ENCODE measurements at regions not wholly inside any gene's neighbourhood (a gene's known extent, or its start where the extent isn't known, plus 50 kb on each side); places are given as distances from the start of the nearest gene placed in this dataset.

DNA sequence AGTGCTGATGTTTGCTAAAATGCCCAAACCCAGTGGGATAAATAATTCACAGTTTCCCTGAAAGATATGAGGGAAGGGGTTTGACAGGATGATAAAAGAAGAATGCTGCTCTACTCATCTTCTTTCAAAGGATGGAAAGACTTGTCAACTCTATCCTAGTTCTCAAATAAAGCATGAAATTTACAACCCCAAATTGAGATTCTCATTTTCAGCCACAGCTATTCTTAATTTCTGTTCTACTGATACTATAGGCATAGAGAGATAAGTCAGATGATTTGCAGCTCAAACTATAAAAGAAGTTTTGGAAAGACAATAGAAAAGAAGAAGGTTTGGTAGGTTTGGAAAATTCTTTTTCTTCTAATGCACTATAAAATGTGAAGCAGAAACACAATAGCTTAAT is 542.6 kb downstream of the CSNK1G3 start:
- Histone ChIP-seq H3K9me3 (no peaks in the 10 kb centered on the region), H3K27me3 (replicated peaks in 1 of 7) (no peaks in the 10 kb centered on the region), H3K36me3 (no peaks in the 10 kb centered on the region), H3K4me3 (no peak overlapping the region), H3K4me1 (peaks cover 6 to 30% (median 13%) of the 10 kb centered on the region in 6 donors), H3K27ac (no peak overlapping the region)
- TF ChIP-seq, protein P1, sequence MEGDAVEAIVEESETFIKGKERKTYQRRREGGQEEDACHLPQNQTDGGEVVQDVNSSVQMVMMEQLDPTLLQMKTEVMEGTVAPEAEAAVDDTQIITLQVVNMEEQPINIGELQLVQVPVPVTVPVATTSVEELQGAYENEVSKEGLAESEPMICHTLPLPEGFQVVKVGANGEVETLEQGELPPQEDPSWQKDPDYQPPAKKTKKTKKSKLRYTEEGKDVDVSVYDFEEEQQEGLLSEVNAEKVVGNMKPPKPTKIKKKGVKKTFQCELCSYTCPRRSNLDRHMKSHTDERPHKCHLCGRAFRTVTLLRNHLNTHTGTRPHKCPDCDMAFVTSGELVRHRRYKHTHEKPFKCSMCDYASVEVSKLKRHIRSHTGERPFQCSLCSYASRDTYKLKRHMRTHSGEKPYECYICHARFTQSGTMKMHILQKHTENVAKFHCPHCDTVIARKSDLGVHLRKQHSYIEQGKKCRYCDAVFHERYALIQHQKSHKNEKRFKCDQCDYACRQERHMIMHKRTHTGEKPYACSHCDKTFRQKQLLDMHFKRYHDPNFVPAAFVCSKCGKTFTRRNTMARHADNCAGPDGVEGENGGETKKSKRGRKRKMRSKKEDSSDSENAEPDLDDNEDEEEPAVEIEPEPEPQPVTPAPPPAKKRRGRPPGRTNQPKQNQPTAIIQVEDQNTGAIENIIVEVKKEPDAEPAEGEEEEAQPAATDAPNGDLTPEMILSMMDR (IDR thresholded peaks at IDR 0.05 in 8 of 11, conservative IDR thresholded peaks at IDR 0.05 in 3 of 11) = no peak
- TF ChIP-seq POLR2A (IDR thresholded peaks at IDR 0.05) (no peak), POLR2AphosphoS5 (IDR thresholded peaks at IDR 0.05) (no peak)
- intact Hi-C loops (cut with DNase I; ENCODE audit: low total_unique reads) = no loop called here
- no peak for DNase-seq

DNA sequence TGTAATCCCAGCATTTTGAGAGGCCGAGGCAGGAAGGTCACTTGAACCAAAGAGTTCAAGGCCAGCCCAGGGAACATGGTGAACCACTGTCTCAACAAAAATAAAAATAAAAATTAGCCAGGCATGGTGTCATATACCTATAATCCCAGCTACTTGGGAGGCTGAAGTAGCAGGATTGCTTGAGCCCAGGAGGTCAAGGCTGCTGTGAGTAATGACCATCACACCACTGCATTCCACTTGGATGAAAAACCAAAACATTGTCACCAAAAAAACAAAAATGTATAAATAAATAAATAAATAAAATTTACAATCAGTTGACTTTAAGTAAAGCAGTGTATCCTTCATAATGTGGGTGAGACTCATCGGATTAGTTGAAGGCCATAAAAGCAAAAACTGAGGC is 541.4 kb downstream of the CSNK1G3 start:
- TF ChIP-seq, protein P1 (IDR thresholded peaks at IDR 0.05 in 8 of 11, conservative IDR thresholded peaks at IDR 0.05 in 3 of 11) = no peak
- TF ChIP-seq POLR2AphosphoS5 (IDR thresholded peaks at IDR 0.05) (no peak), POLR2A (IDR thresholded peaks at IDR 0.05) (no peak)
- Histone ChIP-seq H3K9me3 (no peaks in the 10 kb centered on the region), H3K27ac (no peak overlapping the region), H3K4me1 (peaks cover 6 to 28% (median 12%) of the 10 kb centered on the region in 6 donors), H3K27me3 (replicated peaks in 1 of 7) (no peaks in the 10 kb centered on the region), H3K36me3 (no peaks in the 10 kb centered on the region), H3K4me3 (no peak overlapping the region)
- DNase-seq = no peak
- 63 to 93% (median 92%) methylated on average over 2 of the region's 2 CpGs for WGBS, 5 donors
- intact Hi-C loops (cut with DNase I; ENCODE audit: low total_unique reads) = no loop called here

DNA sequence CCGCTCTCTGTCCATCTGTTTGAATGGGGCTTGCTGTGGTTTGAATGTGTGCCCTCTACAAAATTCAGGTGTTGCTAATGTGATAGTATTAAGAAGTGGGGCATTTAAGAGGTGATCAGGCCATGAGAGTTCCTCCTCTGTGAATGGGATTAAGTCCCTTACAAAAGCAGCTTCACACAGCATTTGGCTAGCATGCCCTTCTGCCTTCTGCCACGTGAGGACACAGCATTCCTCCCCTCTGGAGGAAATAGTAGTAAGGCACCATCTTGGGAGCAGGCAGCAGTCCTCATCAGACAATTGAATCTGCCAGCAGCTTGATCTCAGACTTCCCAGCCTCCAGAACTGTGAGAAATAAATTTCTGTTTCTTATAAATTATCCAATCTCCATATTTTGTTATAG is 540.2 kb downstream of the CSNK1G3 start:
- 77 to 85% (median 81%) methylated on average over 2 of the region's 2 CpGs for WGBS, 5 donors
- no peaks in the 10 kb centered on the region for H3K36me3 ChIP-seq
- no peak for DNase-seq
- TF ChIP-seq POLR2AphosphoS5 (IDR thresholded peaks at IDR 0.05) (no peak), POLR2A (IDR thresholded peaks at IDR 0.05) (no peak)
- TF ChIP-seq, protein P1 (IDR thresholded peaks at IDR 0.05 in 8 of 11, conservative IDR thresholded peaks at IDR 0.05 in 3 of 11) = no peak
- H3K27ac ChIP-seq = no peak overlapping the region
- H3K4me1 ChIP-seq = peaks cover 0 to 16% (median 5%) of the 10 kb centered on the region in 6 donors
- no peaks in the 10 kb centered on the region for H3K27me3 ChIP-seq (replicated peaks in 1 of 7)
- intact Hi-C loops (cut with DNase I; ENCODE audit: low total_unique reads) = no loop called here
- no peak overlapping the region for H3K4me3 ChIP-seq
- H3K9me3 ChIP-seq = no peaks in the 10 kb centered on the region

DNA sequence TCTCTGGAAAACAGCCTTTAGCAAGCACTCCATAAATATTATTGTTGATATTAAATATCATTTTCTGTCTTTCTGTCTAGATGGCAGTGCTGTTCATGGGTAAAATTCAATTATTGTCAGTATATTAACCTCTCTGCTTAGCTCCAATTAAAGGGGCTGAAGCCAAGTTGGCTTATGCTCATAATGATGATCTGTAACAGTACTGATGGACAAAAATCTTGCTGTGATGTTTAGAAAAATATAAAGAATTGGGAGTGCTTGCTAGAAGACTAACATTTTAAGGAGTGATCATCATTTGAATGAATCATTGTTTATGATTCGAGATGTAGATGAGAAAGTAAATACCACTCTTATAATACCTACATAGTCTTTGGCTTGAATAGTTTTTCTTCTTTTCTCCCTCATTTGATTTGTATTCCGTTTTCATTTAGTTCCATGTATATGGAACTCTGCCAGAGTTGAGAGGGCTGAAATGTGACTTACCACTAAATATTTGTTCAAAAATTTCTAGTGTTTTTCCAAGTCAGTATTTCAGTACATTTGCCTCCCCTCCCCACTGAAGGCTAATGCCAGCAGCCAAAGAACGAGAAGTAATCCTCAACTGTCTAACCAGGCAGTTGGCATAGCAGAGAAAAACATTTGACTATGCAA is 538.3 kb downstream of the CSNK1G3 start:
- Histone ChIP-seq H3K27me3 (replicated peaks in 1 of 7) (no peaks in the 10 kb centered on the region), H3K9me3 (no peaks in the 10 kb centered on the region), H3K4me1 (no peaks in the 10 kb centered on the region), H3K4me3 (no peak overlapping the region), H3K27ac (no peak overlapping the region), H3K36me3 (no peaks in the 10 kb centered on the region)
- no peak for DNase-seq
- intact Hi-C loops (cut with DNase I; ENCODE audit: low total_unique reads) = no loop called here
- TF ChIP-seq POLR2A (IDR thresholded peaks at IDR 0.05) = no peak
- WGBS, 5 donors = 72 to 83% (median 79%) methylated on average over 3 of the region's 3 CpGs

DNA sequence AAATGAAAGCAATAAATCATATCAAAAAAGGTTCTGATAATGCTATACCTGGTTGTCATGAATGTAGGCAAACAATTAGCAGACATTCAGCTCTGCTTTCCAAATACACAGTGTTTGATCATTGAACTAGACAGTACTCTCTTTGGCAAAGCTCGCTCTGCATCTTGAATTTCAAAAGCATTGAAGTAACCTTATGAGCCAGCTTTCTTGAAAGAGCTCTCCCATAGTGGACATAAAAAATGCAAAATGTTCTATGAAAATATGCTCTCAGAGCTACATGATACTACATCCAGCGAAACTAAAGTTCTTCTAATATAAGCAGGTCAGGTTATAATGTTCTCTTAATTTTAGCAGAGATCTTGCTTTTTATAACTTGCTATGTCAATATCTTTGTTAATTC is 533.4 kb downstream of the CSNK1G3 start:
- Histone ChIP-seq H3K4me3 (no peak overlapping the region), H3K4me1 (no peaks in the 10 kb centered on the region), H3K36me3 (no peaks in the 10 kb centered on the region), H3K27me3 (replicated peaks in 1 of 7) (no peaks in the 10 kb centered on the region), H3K27ac (no peak overlapping the region), H3K9me3 (peaks cover 0 to 20% (median 8%) of the 10 kb centered on the region in 8 donors)
- WGBS, 5 donors = 91 to 99% (median 94%) methylated on average over 2 of the region's 2 CpGs
- intact Hi-C loops (cut with DNase I; ENCODE audit: low total_unique reads) = no loop called here
- TF ChIP-seq POLR2A (IDR thresholded peaks at IDR 0.05) (no peak), POLR2AphosphoS5 (IDR thresholded peaks at IDR 0.05) (no peak)
- TF ChIP-seq, protein P1 (IDR thresholded peaks at IDR 0.05 in 8 of 11, conservative IDR thresholded peaks at IDR 0.05 in 3 of 11) = no peak
- DNase-seq = no peak

Data from spleen (tissue), 11 donors.